UCSD-AML1 (cell line): ENCODE measurements at regions not wholly inside any gene's neighbourhood (a gene's known extent, or its start where the extent isn't known, plus 50 kb on each side); places are given as distances from the start of the nearest gene placed in this dataset.
A peak's percentile ranks its signal among the peaks of the same experiment; 100 is the strongest.

Source experiments
- DNase-seq: peaks from one replicate; lab custom pipeline; 2025; ENCODE audit not compliant: unreplicated experiment; lab: John Stamatoyannopoulos, UW

DNA sequence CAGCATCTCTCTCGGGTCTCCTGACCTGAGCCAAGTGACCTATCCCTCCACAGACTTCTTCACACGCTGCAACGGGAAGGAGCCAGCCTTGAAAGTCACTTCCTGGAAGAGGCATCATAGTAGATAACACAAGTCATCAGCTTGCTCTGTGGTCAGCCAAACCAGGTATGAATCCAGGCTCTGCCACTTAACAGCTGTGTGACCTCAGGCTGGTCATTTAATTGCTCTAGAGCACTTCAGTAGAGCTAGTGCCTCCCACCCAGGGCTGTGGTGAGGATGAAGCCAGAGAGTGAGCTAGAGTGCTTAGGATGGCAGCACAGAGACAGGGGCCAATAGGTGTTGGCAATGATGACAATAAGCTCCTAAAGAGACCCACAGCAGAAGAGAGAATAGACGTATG, 247.7 kb upstream of the ZMIZ1 start:
- no peak for DNase-seq

GRCh38 chr10:78828647-78829539, 239.9 kb upstream of the ZMIZ1 start:
- DNase-seq = no peak

DNA sequence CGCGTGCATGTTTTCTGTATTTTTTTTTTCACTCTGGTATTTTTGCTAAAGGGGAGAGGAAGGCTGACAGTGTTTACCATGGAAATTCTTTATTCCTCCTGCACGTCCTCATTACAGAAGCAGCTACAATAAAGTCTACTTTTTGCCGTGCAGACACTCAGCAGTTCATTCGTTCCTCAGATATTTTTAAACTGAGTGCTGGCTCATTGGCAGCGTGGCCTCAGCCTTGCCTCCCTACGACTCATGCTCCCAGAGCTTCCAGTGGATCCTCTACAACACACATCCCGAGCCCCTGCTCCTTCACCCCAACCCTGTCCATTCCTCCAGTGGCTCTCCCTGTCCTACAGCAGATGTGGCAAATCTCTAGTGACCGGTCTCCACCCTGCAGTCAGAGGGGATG, 239.2 kb upstream of the ZMIZ1 start:
- no peak for DNase-seq

- DNase-seq = no peak
Measured at GRCh38 chr10:78830062-78830975, 238.4 kb upstream of the ZMIZ1 start.

- DNase-seq = peak; percentile 55
Measured at GRCh38 chr10:78830976-78831375, 237.8 kb upstream of the ZMIZ1 start.

DNA sequence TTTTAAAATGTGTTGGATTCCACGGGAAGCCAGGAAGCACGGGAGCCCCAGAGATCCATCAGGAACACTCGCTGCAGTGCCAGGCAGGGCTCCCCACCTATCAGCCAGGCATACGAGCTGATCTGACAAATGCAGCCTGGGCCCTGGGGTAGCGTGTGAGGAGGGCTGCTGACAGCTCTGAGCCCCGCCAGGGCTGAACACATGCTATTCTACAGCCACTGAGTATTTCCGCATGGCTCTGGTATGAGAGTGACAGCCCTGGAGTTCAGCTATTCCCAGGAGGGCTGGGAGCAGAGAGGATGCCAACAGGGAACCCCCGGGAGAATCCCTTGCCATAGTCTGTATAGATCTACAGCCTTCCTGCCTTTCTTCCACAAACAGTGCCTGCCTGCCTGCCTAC, 237.3 kb upstream of the ZMIZ1 start:
- no peak for DNase-seq

DNA sequence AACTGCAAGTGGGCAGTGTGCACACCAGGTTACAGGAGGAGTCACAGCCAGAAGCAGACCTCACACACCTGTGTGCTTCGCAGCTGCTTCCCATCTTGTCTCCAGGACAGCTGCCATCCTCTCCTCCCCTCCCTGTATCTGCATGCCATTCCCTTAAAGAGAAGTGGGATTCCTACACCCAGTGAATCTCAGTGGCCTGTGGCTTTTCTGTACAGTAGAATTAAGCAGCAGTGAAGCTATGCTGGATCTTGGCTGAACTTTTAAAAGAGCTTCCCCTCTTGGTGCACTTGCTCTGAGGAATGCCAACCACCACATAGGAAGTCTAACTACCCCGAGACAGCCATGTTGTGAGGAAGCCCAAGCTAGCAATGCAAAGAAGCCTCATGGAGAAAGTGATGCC, 236.5 kb upstream of the ZMIZ1 start:
- no peak for DNase-seq

- DNase-seq = no peak
Measured at GRCh38 chr10:78838141-78838657, 230.6 kb upstream of the ZMIZ1 start.

- DNase-seq = no peak
Measured at GRCh38 chr10:78843495-78843894, 225.3 kb upstream of the ZMIZ1 start.

GRCh38 chr10:78844960-78845607, 223.7 kb upstream of the ZMIZ1 start:
- no peak for DNase-seq

DNA sequence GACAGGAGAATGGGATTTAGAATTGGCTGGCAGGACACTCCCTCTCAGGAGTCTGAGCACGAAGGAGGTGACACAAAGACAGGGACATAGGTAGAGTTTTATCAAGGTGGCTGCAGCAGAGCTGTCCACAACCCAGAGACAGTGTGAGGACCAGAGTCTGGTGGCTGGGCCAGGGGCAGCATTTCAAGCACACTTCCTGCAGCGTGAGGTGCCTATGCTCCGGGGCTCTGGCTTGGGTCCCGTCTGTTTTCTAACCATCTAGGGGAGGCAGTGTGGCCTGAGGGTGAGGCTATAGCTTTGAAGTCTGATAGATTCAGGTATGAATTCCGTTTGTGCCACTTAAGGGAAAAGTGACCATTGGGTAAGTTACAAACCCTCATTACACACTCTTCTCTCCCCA, 222.7 kb upstream of the ZMIZ1 start:
- no peak for DNase-seq

DNA sequence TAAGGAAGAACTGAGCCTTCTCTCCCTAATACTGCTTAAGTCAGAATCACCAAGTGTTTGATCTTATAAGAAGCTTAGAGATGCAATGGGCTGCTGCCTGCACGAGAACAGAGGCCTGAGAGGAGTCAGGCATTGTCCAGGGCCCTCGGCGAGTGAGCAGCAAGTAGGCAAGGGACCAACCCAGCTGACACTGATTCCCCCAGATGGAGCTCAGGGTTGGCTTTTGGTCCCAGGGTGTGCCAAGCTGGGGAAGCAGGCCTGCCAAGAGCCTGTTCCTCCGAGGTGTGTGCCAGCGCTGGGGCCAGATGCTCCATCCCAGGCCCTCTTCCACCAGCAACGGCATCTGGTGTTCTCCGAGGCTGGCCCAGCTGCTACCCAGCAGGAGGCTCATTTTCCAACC, 222.0 kb upstream of the ZMIZ1 start:
- no peak for DNase-seq

DNA sequence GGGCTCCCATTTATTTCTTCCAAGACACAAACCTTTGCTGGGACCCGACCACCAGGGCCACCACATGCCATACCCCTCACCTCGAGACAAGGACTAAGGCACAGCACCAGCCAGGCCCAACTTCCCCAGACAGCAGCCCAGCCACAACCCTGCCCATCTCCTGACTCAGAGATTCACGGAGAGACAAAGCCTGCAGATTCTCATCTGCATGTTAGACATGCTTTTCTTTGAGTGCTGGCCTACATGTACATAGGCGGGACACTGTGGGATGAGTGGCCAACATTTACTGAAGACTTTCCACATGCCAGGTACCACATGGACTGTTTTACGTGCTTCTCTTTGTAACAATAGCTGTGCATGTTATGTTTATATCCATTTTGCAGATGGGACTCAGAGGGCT, 221.3 kb upstream of the ZMIZ1 start:
- no peak for DNase-seq

DNA sequence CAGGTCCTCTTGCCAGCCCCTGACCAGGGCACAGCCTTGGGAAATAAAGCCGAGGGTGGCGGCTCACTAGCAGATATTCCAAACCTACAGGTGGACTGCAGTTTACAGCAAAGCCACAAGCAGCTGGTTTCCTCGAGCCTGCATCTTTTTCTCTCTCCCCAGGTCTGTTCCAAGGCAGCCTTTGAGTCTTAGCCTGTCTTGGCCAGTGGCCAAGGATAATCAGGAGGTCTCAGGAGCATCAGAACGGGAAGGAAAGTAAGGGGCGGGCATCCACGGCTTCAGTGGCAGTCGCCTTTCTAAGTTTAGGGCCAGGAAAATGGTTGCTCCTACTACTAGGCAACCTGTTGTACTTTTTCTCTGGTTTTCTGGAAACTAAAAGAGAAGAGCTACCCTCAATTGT, 219.7 kb upstream of the ZMIZ1 start:
- DNase-seq = no peak

- DNase-seq = no peak
Measured at GRCh38 chr10:78849731-78850130, 219.0 kb upstream of the ZMIZ1 start.

DNA sequence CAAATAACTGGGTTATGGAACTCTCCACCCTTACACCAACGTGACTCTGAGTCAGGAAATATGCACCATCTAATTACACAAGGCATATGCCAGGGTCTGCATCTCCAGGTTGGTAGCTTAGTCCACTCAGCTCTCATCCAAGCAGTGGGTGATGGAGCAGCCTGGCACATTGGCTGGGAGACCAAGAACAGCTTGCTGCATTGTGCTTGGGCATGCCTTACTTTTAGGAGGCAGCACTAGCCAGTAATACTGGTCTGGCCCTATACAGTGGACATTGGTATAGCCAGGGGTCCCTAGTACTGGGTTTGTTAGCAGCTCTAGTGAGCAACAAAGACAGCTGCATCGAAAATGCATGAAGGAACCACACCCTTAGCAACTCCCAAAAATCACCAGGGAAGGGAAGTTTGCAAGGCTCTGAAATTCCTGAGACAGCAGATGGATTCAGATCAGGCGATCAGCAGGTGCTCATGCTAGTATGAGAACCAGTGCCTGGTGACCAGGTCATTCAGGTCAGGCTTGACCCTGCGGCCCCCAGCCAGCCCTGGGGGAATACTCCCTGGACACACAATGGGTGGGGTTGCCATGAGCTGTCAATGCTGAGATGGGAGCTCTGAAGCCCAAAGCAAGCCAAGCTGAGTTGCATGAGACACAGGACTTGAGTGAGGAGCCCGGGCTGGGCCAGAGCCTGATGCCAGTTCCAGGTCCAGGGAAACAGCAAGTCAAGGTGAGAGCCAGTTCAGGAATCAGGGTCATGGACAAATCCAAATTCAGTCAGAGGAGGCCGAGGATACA, 217.9 kb upstream of the ZMIZ1 start:
- no peak for DNase-seq

DNA sequence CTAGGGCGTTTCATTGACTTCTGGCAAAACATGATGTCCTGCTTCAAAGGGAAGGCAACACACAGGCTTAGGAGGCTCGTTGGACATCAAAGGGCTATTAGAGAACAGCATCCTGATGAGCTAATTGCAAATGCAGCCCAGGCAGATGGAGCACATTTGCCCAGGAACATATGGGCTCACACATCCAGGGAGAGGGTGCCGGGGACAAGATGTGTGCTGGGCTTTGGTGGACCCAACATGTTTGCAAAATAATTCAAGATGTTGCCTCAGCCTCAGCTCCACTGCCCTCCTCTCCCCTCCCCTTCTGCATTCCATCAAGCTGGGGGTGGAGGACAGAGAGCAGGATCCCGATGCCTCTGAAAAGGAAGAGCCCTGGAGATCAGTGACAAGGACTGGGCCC, 217.1 kb upstream of the ZMIZ1 start:
- DNase-seq = no peak

DNA sequence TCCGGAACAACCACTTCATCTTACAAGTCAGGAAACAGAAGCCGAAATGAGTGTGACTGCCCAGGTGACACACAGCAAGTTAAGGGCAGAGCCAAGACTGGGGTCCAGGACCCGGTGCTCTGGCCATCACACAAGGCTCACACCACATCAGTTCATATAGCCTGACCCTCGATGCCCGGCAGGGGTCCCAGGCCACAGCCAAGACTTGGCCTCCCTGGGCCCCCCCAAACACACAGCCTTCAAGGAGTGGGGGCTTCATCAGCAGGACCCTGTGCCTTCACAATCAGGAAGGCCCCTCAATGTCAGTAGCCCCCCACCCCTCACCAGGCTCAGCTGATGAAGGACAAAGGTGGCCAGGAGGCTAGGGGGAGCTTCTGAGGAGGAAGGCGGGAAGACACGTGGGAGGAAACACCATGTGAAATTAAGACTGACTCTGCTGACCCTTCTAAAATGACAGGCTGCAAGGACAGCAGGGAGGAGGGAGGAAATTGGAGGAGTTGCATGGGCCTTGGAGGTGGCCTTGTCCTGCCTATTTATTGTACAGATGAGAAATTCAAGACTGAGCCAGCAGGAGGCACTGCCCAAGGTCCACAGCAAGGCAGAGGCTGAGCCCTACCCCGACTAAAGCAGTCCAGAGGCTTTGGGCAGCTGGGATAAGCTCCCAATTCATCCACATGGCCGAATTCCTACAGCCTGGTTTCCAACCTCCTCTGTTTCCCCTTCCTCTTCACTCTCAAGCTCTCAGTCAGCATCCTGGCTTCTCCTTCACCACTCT, 216.1 kb upstream of the ZMIZ1 start:
- peak; percentile 27 for DNase-seq

DNA sequence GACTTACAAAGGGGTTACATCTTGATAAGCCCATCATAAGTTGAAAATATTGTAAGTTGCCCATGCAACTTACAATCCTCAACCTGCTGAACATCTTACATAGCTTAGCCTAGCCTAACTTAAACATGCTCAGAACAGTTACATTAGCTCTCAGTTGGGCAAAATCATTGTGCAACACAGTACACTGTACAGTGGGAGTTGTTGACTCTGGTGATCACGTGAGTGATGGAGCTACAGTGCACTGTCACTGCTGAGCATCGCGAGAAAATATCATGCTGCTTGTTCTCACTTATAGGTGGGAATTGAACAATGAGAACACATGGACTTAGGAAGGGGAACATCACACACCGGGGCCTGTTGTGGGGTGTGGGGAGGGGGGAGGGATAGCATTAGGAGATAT, 214.9 kb upstream of the ZMIZ1 start:
- no peak for DNase-seq

GRCh38 chr10:78856421-78856820, 212.3 kb upstream of the ZMIZ1 start:
- no peak for DNase-seq
